Central memory CD8-positive, alpha-beta T cell (primary cell): ENCODE measurements at regions not wholly inside any gene's neighbourhood (a gene's known extent, or its start where the extent isn't known, plus 50 kb on each side); places are given as distances from the start of the nearest gene placed in this dataset.
"Not testable (repeated sequence)": the region's sequence is repeated elsewhere in the genome, so short reads cannot be mapped to it uniquely, and the experiment has no call there.

ENCODE experiments used
- ATAC-seq: fragments of 150-1000 bp; cut with Tn5 transposase; replicated peaks from 2 replicates; pipeline ENCODE4 v1.10.0; 2022; ENCODE audit warnings: mild to moderate bottlenecking, moderate FRiP score, moderate number of reproducible peaks; ENCODE audit not compliant: poor library complexity, severe bottlenecking; ENCODE audit errors: extremely low read depth
- DNase-seq, 2 donors: peaks; one replicate each; pipeline ENCODE4 v3.0.0; 2021; ENCODE audit warnings: low spot score in 2 of 2
- H3K27ac Mint-ChIP-seq: one replicate; pipeline ENCODE4 v1.8.0; 2022; ENCODE audit warnings: low read depth, mild to moderate bottlenecking, moderate library complexity, mixed read lengths
- H3K27me3 Mint-ChIP-seq: one replicate; pipeline ENCODE4 v1.8.0; 2022; ENCODE audit warnings: mixed read lengths
- H3K36me3 Mint-ChIP-seq: one replicate; pipeline ENCODE4 v1.8.0; 2022; ENCODE audit warnings: mild to moderate bottlenecking, moderate library complexity, mixed read lengths; ENCODE audit not compliant: insufficient read depth
- H3K4me1 Mint-ChIP-seq: one replicate; pipeline ENCODE4 v1.8.0; 2022; ENCODE audit warnings: mixed read lengths
- H3K4me3 Mint-ChIP-seq: one replicate; pipeline ENCODE4 v1.8.0; 2022; ENCODE audit warnings: mild to moderate bottlenecking, moderate library complexity, mixed read lengths
- H3K9me3 Mint-ChIP-seq: one replicate; pipeline ENCODE4 v1.8.0; 2022; ENCODE audit warnings: mixed read lengths

- H3K27me3 Mint-ChIP-seq = no peaks in the 10 kb centered on the region
- H3K4me1 Mint-ChIP-seq = no peaks in the 10 kb centered on the region
- no peak overlapping the region for H3K27ac Mint-ChIP-seq
- H3K36me3 Mint-ChIP-seq = no peaks in the 10 kb centered on the region
- ATAC-seq (no peak), DNase-seq (no peak)
- peaks cover 8% of the 10 kb centered on the region for H3K9me3 Mint-ChIP-seq
- H3K4me3 Mint-ChIP-seq = no peak overlapping the region
These were observed 984.9 kb upstream of the INTU start for GRCh38 chr4:126647756-126648397.

GRCh38 chr4:126658411-126658810 lies 974.3 kb upstream of the INTU start:
- Mint-ChIP-seq H3K4me3 (no peak overlapping the region), H3K4me1 (no peaks in the 10 kb centered on the region), H3K27me3 (no peaks in the 10 kb centered on the region), H3K36me3 (no peaks in the 10 kb centered on the region), H3K9me3 (no peaks in the 10 kb centered on the region), H3K27ac (no peak overlapping the region)
- DNase-seq (no peak), ATAC-seq (no peak)

DNA sequence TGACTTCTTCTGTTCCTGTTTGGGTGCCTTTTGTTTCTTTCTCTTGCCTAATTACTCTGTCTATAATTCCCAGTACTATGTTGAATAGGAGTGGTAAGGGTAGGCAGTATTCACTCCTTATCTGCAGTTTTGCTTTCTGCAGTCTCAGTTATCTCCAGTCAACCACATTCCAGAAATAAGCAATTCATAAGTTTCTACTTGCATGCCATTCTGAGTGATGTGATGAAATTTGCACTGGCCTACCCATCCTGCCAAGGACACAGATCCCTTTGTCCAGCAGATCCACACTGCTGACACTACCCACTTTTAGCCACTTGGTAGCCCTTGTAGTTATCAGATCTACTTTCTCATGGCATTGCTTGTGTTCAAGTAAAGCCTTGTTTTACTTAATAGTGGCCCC lies 971.6 kb upstream of the INTU start:
- no peak for ATAC-seq
- H3K9me3 Mint-ChIP-seq = no peaks in the 10 kb centered on the region
- H3K4me1 Mint-ChIP-seq = no peaks in the 10 kb centered on the region

GRCh38 chr4:126664839-126665238 lies 967.9 kb upstream of the INTU start:
- Mint-ChIP-seq H3K36me3 (no peaks in the 10 kb centered on the region), H3K4me3 (no peak overlapping the region), H3K9me3 (no peaks in the 10 kb centered on the region), H3K4me1 (no peaks in the 10 kb centered on the region), H3K27ac (no peak overlapping the region), H3K27me3 (no peaks in the 10 kb centered on the region)
- ATAC-seq (no peak), DNase-seq (no peak)

More for the DNA sequence above, 971.6 kb upstream of the INTU start:
- DNase-seq = no peak
- Mint-ChIP-seq H3K27me3 (no peaks in the 10 kb centered on the region), H3K36me3 (no peaks in the 10 kb centered on the region), H3K4me3 (no peak overlapping the region), H3K27ac (no peak overlapping the region)

DNA sequence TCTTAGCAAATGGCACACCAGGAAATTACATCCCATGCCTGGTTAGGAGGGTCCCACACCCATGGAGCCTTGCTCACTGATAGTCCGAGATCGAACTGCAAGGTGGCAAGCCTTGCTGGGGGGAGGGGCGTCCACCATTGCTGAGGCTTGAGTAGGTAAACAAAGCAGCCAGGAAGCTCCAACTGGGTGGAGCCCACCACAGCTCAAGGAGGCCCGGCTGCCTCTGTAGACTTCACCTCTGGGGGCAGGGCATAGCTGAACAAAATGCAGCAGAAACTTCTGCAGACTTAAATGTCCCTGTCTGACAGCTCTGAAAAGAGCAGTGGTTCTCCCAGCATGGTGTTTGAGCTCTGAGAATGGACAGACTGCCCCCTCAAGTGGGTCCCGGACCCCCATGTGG lies 962.7 kb upstream of the INTU start:
- H3K27me3 Mint-ChIP-seq, H3K36me3 Mint-ChIP-seq, DNase-seq, H3K4me1 Mint-ChIP-seq, H3K27ac Mint-ChIP-seq, H3K4me3 Mint-ChIP-seq, ATAC-seq: not testable (repeated sequence)
- peaks cover 19% of the 10 kb centered on the region for H3K9me3 Mint-ChIP-seq

DNA sequence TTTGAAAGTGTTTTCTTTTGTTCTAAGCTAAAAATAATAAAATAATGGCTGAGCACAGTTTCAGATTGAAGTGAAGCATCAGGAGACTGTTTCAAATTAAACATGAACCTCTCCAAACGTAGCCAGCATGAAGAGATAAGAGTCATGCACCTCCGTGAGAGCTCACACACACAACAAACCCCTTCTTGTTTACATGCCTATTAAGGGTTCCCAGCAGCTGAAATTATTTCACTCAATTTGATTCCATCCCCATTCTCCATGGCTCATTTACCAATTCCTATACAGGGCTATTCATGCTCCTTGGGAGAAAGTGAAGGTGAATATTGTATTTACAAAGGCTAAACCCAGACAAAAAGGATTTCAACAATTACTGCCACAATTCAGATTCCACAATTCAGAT lies 954.1 kb upstream of the INTU start:
- no peaks in the 10 kb centered on the region for H3K4me1 Mint-ChIP-seq
- H3K4me3 Mint-ChIP-seq = no peak overlapping the region

DNA sequence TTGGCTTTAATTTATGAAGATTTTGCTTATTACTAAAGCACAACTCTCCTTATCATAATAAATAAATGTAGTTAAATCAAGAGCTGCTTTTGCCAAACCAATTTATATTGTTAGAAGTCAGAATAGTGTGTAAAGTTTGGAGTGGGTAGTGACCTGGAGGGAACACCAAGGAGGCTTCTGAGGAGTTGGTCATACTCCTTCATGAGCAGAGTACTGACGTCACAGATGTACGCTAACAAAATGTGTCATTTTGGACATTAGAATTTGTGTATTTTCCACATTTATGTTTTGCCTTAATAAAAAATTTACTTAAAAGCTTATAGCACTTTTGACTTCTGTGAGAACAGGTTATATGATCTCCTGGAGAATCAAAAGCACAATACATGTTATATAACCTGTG lies 953.5 kb upstream of the INTU start:
- Mint-ChIP-seq H3K27ac (no peak overlapping the region), H3K4me1 (no peaks in the 10 kb centered on the region), H3K27me3 (no peaks in the 10 kb centered on the region), H3K9me3 (peaks cover under 1% of the 10 kb centered on the region), H3K36me3 (no peaks in the 10 kb centered on the region), H3K4me3 (no peak overlapping the region)
- no peak for DNase-seq
- no peak for ATAC-seq

More for the DNA sequence above, 954.1 kb upstream of the INTU start:
- no peaks in the 10 kb centered on the region for H3K27me3 Mint-ChIP-seq
- no peaks in the 10 kb centered on the region for H3K36me3 Mint-ChIP-seq
- DNase-seq (no peak), ATAC-seq (no peak)
- H3K9me3 Mint-ChIP-seq = peaks cover 5% of the 10 kb centered on the region
- no peak overlapping the region for H3K27ac Mint-ChIP-seq

- no peak overlapping the region for H3K4me3 Mint-ChIP-seq
- no peaks in the 10 kb centered on the region for H3K36me3 Mint-ChIP-seq
- no peak for ATAC-seq
- DNase-seq = no peak
- no peak overlapping the region for H3K27ac Mint-ChIP-seq
- no peaks in the 10 kb centered on the region for H3K4me1 Mint-ChIP-seq
- no peaks in the 10 kb centered on the region for H3K27me3 Mint-ChIP-seq
- no peaks in the 10 kb centered on the region for H3K9me3 Mint-ChIP-seq
These were observed 950.5 kb upstream of the INTU start for GRCh38 chr4:126682250-126682649.

DNA sequence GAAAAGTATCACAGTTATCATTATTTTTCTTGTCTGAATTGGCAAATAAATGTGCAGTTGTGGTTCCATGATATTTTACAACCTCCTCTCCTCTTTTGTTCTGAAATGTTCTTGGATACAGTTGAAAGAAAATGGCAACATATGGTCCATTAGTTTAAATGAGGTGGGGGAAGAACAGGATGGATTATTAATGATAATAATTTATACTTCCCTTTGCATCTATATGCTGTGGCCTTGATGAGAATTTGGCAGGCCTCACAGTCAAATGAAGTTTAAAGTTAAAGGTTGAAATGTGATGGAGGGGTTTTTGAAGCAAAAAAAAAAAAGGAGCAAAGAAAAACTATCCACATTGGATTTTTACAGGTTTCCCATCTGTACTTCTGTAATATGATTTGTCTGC lies 946.3 kb upstream of the INTU start:
- Mint-ChIP-seq H3K27me3 (no peaks in the 10 kb centered on the region), H3K27ac (no peak overlapping the region)
- ATAC-seq = no peak

GRCh38 chr4:126687655-126688358 lies 945.0 kb upstream of the INTU start:
- ATAC-seq (no peak), DNase-seq (no peak)
- Mint-ChIP-seq H3K27ac (no peak overlapping the region), H3K4me3 (no peak overlapping the region), H3K36me3 (peaks cover 1% of the 10 kb centered on the region), H3K27me3 (no peaks in the 10 kb centered on the region), H3K9me3 (peaks cover 8% of the 10 kb centered on the region), H3K4me1 (no peaks in the 10 kb centered on the region)

More for the DNA sequence above, 946.3 kb upstream of the INTU start:
- Mint-ChIP-seq H3K9me3 (peaks cover 4% of the 10 kb centered on the region), H3K36me3 (peaks cover 1% of the 10 kb centered on the region), H3K4me1 (no peaks in the 10 kb centered on the region), H3K4me3 (no peak overlapping the region)
- DNase-seq = no peak

- no peak for ATAC-seq
- H3K9me3 Mint-ChIP-seq = peaks cover 8% of the 10 kb centered on the region
- H3K4me1 Mint-ChIP-seq = no peaks in the 10 kb centered on the region
- DNase-seq = no peak
- no peaks in the 10 kb centered on the region for H3K27me3 Mint-ChIP-seq
- no peak overlapping the region for H3K27ac Mint-ChIP-seq
- no peak overlapping the region for H3K4me3 Mint-ChIP-seq
- peaks cover 1% of the 10 kb centered on the region for H3K36me3 Mint-ChIP-seq
These were observed 941.0 kb upstream of the INTU start for GRCh38 chr4:126691797-126692196.

DNA sequence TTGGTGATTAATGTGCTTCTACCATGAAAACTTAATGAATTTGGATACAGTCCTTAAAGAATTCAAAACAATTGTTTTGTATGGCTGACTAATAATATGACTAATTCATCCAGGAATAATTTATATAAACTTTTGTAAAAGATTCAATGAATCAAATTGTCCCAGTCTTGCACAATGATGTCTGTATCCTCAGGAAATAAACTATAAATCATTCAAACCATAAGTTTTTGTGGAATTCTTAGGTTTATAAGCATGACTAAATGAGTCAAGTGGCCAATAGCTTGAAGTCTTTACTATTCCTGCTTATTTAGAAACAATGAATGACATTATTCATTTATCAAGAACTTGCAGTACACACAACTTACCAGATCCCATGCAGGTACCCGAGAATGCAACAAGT lies 935.0 kb upstream of the INTU start:
- ATAC-seq (no peak), DNase-seq (no peak)
- H3K27me3 Mint-ChIP-seq = no peaks in the 10 kb centered on the region
- no peaks in the 10 kb centered on the region for H3K36me3 Mint-ChIP-seq
- H3K9me3 Mint-ChIP-seq = peaks cover 5% of the 10 kb centered on the region
- H3K4me3 Mint-ChIP-seq = no peak overlapping the region
- no peaks in the 10 kb centered on the region for H3K4me1 Mint-ChIP-seq
- no peak overlapping the region for H3K27ac Mint-ChIP-seq

DNA sequence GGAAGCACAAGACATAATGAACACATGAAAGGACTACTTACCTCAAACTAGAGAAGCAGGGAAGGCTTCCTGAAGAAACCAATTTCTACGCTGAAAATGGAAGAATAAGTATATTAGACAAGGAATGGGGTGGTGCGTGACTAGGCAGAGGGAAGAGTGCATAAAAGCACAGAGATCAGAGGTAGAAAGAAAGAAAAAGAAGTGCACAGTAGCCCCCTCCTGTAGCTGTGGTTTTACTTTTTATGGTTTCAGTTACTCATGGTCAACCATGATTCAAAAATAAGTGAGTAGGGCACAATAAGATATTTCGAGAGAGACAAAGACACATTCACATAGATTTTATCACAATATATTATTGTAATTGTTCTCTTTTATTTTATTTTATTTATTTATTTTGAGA lies 934.5 kb upstream of the INTU start:
- Mint-ChIP-seq H3K36me3 (no peaks in the 10 kb centered on the region), H3K27ac (no peak overlapping the region), H3K4me3 (no peak overlapping the region), H3K27me3 (no peaks in the 10 kb centered on the region), H3K9me3 (peaks cover 5% of the 10 kb centered on the region), H3K4me1 (no peaks in the 10 kb centered on the region)
- no peak for ATAC-seq
- no peak for DNase-seq
